Trophoblast cell (in vitro differentiated cells and primary cell): ENCODE measurements at regions not wholly inside any gene's neighbourhood (a gene's known extent, or its start where the extent isn't known, plus 50 kb on each side); places are given as distances from the start of the nearest gene placed in this dataset.

ENCODE experiments used
- DNase-seq, 2 donors: peaks; one replicate each; pipeline ENCODE4 v3.0.0-alpha.2; 2016
- H2AFZ ChIP-seq: 2 replicates; pipeline ENCODE4 v1.6.1; 2013; ENCODE audit warnings: low read length, moderate library complexity, mild to moderate bottlenecking; ENCODE audit not compliant: insufficient read depth, poor library complexity
- H2AK5ac ChIP-seq: 2 replicates; pipeline ENCODE4 v1.6.1; 2013; ENCODE audit warnings: mild to moderate bottlenecking, low read length
- H2BK120ac ChIP-seq: 2 replicates; pipeline ENCODE4 v1.6.1; 2013; ENCODE audit warnings: low read length, mild to moderate bottlenecking, moderate library complexity; ENCODE audit not compliant: insufficient read depth, poor library complexity
- H2BK12ac ChIP-seq: 2 replicates; pipeline ENCODE4 v1.6.1; 2013; ENCODE audit warnings: mild to moderate bottlenecking, low read length, moderate library complexity
- H2BK5ac ChIP-seq: 2 replicates; pipeline ENCODE4 v1.6.1; 2013; ENCODE audit warnings: low read length, low read depth, moderate library complexity, mild to moderate bottlenecking; ENCODE audit not compliant: poor library complexity
- H3K14ac ChIP-seq: 2 replicates; pipeline ENCODE4 v1.6.1; 2013; ENCODE audit warnings: mild to moderate bottlenecking, low read length
- H3K18ac ChIP-seq: 2 replicates; pipeline ENCODE4 v1.6.1; 2013; ENCODE audit warnings: mild to moderate bottlenecking, low read length
- H3K23ac ChIP-seq: 2 replicates; pipeline ENCODE4 v1.6.1; 2013; ENCODE audit warnings: low read length
- H3K27ac ChIP-seq: 2 replicates; pipeline ENCODE4 v1.5.1; 2013; ENCODE audit warnings: low read depth, mild to moderate bottlenecking, inconsistent platforms, low read length, moderate library complexity
- H3K27me3 ChIP-seq: 2 replicates; pipeline ENCODE4 v1.6.1; 2013; ENCODE audit warnings: inconsistent platforms, mild to moderate bottlenecking, low read length, moderate library complexity; ENCODE audit not compliant: insufficient read depth
- H3K36me3 ChIP-seq, 2 experiments: 1 replicate in 1 of 2; 2 replicates in 1 of 2; pipeline ENCODE4 v1.6.1; 2013; ENCODE audit warnings: low read length in 2 of 2, mild to moderate bottlenecking in 2 of 2, moderate library complexity in 1 of 2; ENCODE audit not compliant: insufficient read depth in 2 of 2, control insufficient read depth in 1 of 2
- H3K4ac ChIP-seq: 2 replicates; pipeline ENCODE4 v1.6.1; 2013; ENCODE audit warnings: low read depth, mild to moderate bottlenecking, low read length, moderate library complexity
- H3K4me1 ChIP-seq, 2 experiments: 1 replicate in 1 of 2; 2 replicates in 1 of 2; pipeline ENCODE4 v1.6.1; 2013; ENCODE audit warnings: low read length in 2 of 2, mild to moderate bottlenecking in 2 of 2, moderate library complexity in 1 of 2; ENCODE audit not compliant: insufficient read depth in 2 of 2, control insufficient read depth in 1 of 2
- H3K4me2 ChIP-seq: 2 replicates; pipeline ENCODE4 v1.6.1; 2013; ENCODE audit warnings: inconsistent platforms, mild to moderate bottlenecking, low read length, moderate library complexity
- H3K4me3 ChIP-seq: 2 replicates; pipeline ENCODE4 v1.5.1; 2013; ENCODE audit warnings: mild to moderate bottlenecking, low read depth, low read length, inconsistent platforms
- H3K79me1 ChIP-seq: one replicate; pipeline ENCODE4 v1.6.1; 2013; ENCODE audit warnings: low read length
- H3K79me2 ChIP-seq: 2 replicates; pipeline ENCODE4 v1.6.1; 2013; ENCODE audit warnings: low read length, mild to moderate bottlenecking; ENCODE audit not compliant: control insufficient read depth, insufficient read depth, poor library complexity
- H3K9ac ChIP-seq: 2 replicates; pipeline ENCODE4 v1.6.1; 2013; ENCODE audit warnings: mild to moderate bottlenecking, low read length
- H3K9me3 ChIP-seq: 2 replicates; pipeline ENCODE4 v1.6.1; 2013; ENCODE audit warnings: low read depth, mild to moderate bottlenecking, control low read depth, inconsistent platforms, low read length; ENCODE audit not compliant: insufficient read depth
- H4K12ac ChIP-seq: 2 replicates; pipeline ENCODE4 v1.6.1; 2013; ENCODE audit warnings: low read depth, mild to moderate bottlenecking, low read length, moderate library complexity
- H4K8ac ChIP-seq: 2 replicates; pipeline ENCODE4 v1.6.1; 2013; ENCODE audit warnings: low read depth, mild to moderate bottlenecking, low read length, moderate library complexity
- H4K91ac ChIP-seq: one replicate; pipeline ENCODE4 v1.6.1; 2013; ENCODE audit warnings: low read depth, mild to moderate bottlenecking, low read length, moderate library complexity
- WGBS: extraction: QIAGEN DNeasy Blood & Tissue Kit; methylation state at CpG from one replicate; pipeline ENCODE4 v1.1.7; 2013; ENCODE audit warnings: missing lambda C conversion rate; ENCODE audit not compliant: insufficient read length, insufficient coverage; ENCODE audit errors: extremely low coverage; 5-methylcytosine and 5-hydroxymethylcytosine counted together

GRCh38 chr4:126888968-126889367 is 743.8 kb upstream of the INTU start:
- no peak overlapping the region for H4K12ac ChIP-seq
- no peak overlapping the region for H3K4ac ChIP-seq
- H2BK5ac ChIP-seq: no peak overlapping the region
- H4K91ac ChIP-seq: no peak overlapping the region
- no peak overlapping the region for H3K18ac ChIP-seq
- H4K8ac ChIP-seq: no peak overlapping the region
- H3K14ac ChIP-seq: no peak overlapping the region
- no peak overlapping the region for H2AFZ ChIP-seq
- H2BK120ac ChIP-seq: no peak overlapping the region
- no peak overlapping the region for H3K27ac ChIP-seq
- H2BK12ac ChIP-seq: no peak overlapping the region
- no peak overlapping the region for H3K9ac ChIP-seq
- H3K36me3 ChIP-seq: no peaks in the 10 kb centered on the region
- H3K4me1 ChIP-seq: peaks cover 0 to 6% of the 10 kb centered on the region in 2 experiments
- H3K79me2 ChIP-seq: no peaks in the 10 kb centered on the region
- no peak overlapping the region for H3K23ac ChIP-seq
- H3K4me3 ChIP-seq: no peak overlapping the region
- no peaks in the 10 kb centered on the region for H3K9me3 ChIP-seq
- no peaks in the 10 kb centered on the region for H3K79me1 ChIP-seq
- no peaks in the 10 kb centered on the region for H3K27me3 ChIP-seq
- H2AK5ac ChIP-seq: no peak overlapping the region
- DNase-seq: no peak
- no peak overlapping the region for H3K4me2 ChIP-seq

GRCh38 chr4:126890383-126890782 is 742.4 kb upstream of the INTU start:
- no peak overlapping the region for H2BK120ac ChIP-seq
- no peak overlapping the region for H3K4ac ChIP-seq
- no peak overlapping the region for H3K14ac ChIP-seq
- no peaks in the 10 kb centered on the region for H3K36me3 ChIP-seq
- no peaks in the 10 kb centered on the region for H3K27me3 ChIP-seq
- no peaks in the 10 kb centered on the region for H3K9me3 ChIP-seq
- H2AFZ ChIP-seq: no peak overlapping the region
- no peak for DNase-seq
- no peak overlapping the region for H4K91ac ChIP-seq
- H3K23ac ChIP-seq: no peak overlapping the region
- no peaks in the 10 kb centered on the region for H3K79me2 ChIP-seq
- H3K79me1 ChIP-seq: no peaks in the 10 kb centered on the region
- H2BK5ac ChIP-seq: no peak overlapping the region
- H2BK12ac ChIP-seq: no peak overlapping the region
- H3K27ac ChIP-seq: no peak overlapping the region
- H3K4me1 ChIP-seq: peaks cover 0 to 6% of the 10 kb centered on the region in 2 experiments
- H3K9ac ChIP-seq: no peak overlapping the region
- H3K4me3 ChIP-seq: no peak overlapping the region
- no peak overlapping the region for H4K8ac ChIP-seq
- no peak overlapping the region for H3K18ac ChIP-seq
- H3K4me2 ChIP-seq: no peak overlapping the region
- H4K12ac ChIP-seq: no peak overlapping the region
- no peak overlapping the region for H2AK5ac ChIP-seq

- Histone ChIP-seq H2BK120ac (no peak overlapping the region), H3K4ac (no peak overlapping the region), H3K18ac (no peak overlapping the region), H3K23ac (no peak overlapping the region), H3K9me3 (no peaks in the 10 kb centered on the region), H4K8ac (no peak overlapping the region), H2BK5ac (no peak overlapping the region), H3K4me3 (no peak overlapping the region), H3K4me1 (peaks cover 0 to 6% of the 10 kb centered on the region in 2 experiments), H3K9ac (no peak overlapping the region), H3K79me1 (no peaks in the 10 kb centered on the region), H3K79me2 (no peaks in the 10 kb centered on the region), H2AFZ (no peak overlapping the region), H4K12ac (no peak overlapping the region), H3K27me3 (no peaks in the 10 kb centered on the region), H2AK5ac (no peak overlapping the region), H3K36me3 (no peaks in the 10 kb centered on the region), H3K27ac (peak overlapping the region; percentile 3), H2BK12ac (no peak overlapping the region), H3K14ac (no peak overlapping the region), H3K4me2 (no peak overlapping the region), H4K91ac (no peak overlapping the region)
- DNase-seq: no peak
- WGBS: no CpG with 5 or more reads among the region's 3 CpGs
Observed at GRCh38 chr4:126890994-126891393, 741.8 kb upstream of the INTU start.

- Histone ChIP-seq H3K79me1 (no peaks in the 10 kb centered on the region), H3K4ac (no peak overlapping the region), H2AK5ac (no peak overlapping the region), H3K27me3 (no peaks in the 10 kb centered on the region), H3K18ac (no peak overlapping the region), H3K9ac (no peak overlapping the region), H2BK5ac (no peak overlapping the region), H3K4me3 (no peak overlapping the region), H2BK120ac (no peak overlapping the region), H3K79me2 (no peaks in the 10 kb centered on the region), H2AFZ (no peak overlapping the region), H3K14ac (no peak overlapping the region), H3K4me1 (peaks cover 0 to 4% of the 10 kb centered on the region in 2 experiments), H3K27ac (no peak overlapping the region), H3K4me2 (no peak overlapping the region), H4K8ac (no peak overlapping the region), H3K36me3 (no peaks in the 10 kb centered on the region), H3K9me3 (peaks cover 7% of the 10 kb centered on the region), H4K91ac (no peak overlapping the region), H3K23ac (no peak overlapping the region), H4K12ac (no peak overlapping the region), H2BK12ac (no peak overlapping the region)
- no CpG with 5 or more reads among the region's 1 CpG for WGBS
- no peak for DNase-seq
Observed at GRCh38 chr4:126894963-126895362, 737.8 kb upstream of the INTU start.
